ENCODE measurements at regions not wholly inside any gene's neighbourhood (a gene's known extent, or its start where the extent isn't known, plus 50 kb on each side); places are given as distances from the start of the nearest gene placed in this dataset.
"Not testable (repeated sequence)": the region's sequence is repeated elsewhere in the genome, so short reads cannot be mapped to it uniquely, and the experiment has no call there.

DNA sequence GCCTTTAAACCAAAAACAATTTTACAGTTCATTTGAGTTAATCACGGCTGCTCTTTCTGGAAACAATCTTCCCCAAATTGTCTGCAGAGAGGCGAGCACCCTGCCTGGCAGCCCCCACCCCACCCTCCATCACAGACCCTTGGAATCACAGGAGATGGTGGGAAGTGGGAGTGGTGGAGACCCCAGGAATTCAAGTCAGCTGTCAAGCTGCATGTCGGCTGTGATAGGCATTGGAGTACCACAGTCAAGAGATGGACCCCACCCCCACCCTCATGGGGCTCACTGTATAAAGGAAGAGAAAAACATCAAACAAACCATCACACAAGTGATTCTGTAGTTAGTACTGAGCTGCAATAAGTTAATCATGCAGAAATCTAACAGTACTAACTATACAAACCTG is 360.4 kb downstream of the MATN1 start:
- H3K4me1 ChIP-seq (ENCODE audit: control insufficient read depth in 5 of 5, insufficient read depth in 5 of 5, low read length in 5 of 5): no peaks in the 10 kb centered on the region
- H3K36me3 ChIP-seq (ENCODE audit: control insufficient read depth in 4 of 4, insufficient read depth in 4 of 4, low read length in 4 of 4): no peaks in the 10 kb centered on the region
- peaks cover 0 to 2% (median 0%) of the 10 kb centered on the region in 4 donors for H3K9me3 ChIP-seq (ENCODE audit: control insufficient read depth in 4 of 4, insufficient read depth in 3 of 4, low read length in 3 of 4)
- ATAC-seq (ENCODE audit: insufficient read depth, low FRiP score) (no peak), DNase-seq (no peak)
- TF ChIP-seq, protein P1, sequence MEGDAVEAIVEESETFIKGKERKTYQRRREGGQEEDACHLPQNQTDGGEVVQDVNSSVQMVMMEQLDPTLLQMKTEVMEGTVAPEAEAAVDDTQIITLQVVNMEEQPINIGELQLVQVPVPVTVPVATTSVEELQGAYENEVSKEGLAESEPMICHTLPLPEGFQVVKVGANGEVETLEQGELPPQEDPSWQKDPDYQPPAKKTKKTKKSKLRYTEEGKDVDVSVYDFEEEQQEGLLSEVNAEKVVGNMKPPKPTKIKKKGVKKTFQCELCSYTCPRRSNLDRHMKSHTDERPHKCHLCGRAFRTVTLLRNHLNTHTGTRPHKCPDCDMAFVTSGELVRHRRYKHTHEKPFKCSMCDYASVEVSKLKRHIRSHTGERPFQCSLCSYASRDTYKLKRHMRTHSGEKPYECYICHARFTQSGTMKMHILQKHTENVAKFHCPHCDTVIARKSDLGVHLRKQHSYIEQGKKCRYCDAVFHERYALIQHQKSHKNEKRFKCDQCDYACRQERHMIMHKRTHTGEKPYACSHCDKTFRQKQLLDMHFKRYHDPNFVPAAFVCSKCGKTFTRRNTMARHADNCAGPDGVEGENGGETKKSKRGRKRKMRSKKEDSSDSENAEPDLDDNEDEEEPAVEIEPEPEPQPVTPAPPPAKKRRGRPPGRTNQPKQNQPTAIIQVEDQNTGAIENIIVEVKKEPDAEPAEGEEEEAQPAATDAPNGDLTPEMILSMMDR (IDR thresholded peaks at IDR 0.05; ENCODE audit: control extremely low read depth, extremely low read depth): no peak
- H3K27me3 ChIP-seq (ENCODE audit: control insufficient read depth in 3 of 3, insufficient read depth in 3 of 3, low read length in 2 of 3): no peaks in the 10 kb centered on the region
- H3K9ac ChIP-seq (ENCODE audit: insufficient read depth in 1 of 2, low read length in 2 of 2): no peak overlapping the region
- H3K4me3 ChIP-seq: no peak overlapping the region
- no peak overlapping the region for H3K27ac ChIP-seq (ENCODE audit: low read depth in 1 of 2, low read length in 1 of 2)
- 62 to 72% methylated on average over 3 of the region's 3 CpGs for WGBS, 2 donors

DNA sequence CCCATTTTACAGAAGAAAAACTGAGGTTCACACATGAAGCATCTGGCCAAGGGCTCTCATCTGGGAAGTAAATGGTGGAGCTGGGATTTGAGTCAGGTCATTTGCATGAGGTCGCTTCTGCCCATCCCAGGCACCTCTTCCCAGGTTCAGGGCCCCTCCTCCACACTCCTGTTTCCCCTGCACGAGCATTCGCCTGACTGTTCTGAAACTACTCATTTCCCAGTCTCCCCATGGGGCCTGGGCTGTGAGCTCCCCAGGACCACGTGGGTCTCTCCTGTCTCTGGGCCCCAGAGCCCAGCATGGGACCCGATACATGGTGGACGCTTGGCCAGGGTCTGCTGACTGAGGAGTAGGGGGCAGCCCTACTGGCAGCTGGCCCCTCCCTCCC is 360.8 kb downstream of the MATN1 start:
- no peak overlapping the region for H3K9ac ChIP-seq (ENCODE audit: insufficient read depth in 1 of 2, low read length in 2 of 2)
- no peak for DNase-seq
- TF ChIP-seq, protein P1 (IDR thresholded peaks at IDR 0.05; ENCODE audit: control extremely low read depth, extremely low read depth): no peak
- WGBS, 2 donors: 72 to 81% methylated on average over 6 of the region's 6 CpGs
- no peak for ATAC-seq (ENCODE audit: insufficient read depth, low FRiP score)
- no peak overlapping the region for H3K27ac ChIP-seq (ENCODE audit: low read depth in 1 of 2, low read length in 1 of 2)
- peaks cover 0 to 2% (median 0%) of the 10 kb centered on the region in 4 donors for H3K9me3 ChIP-seq (ENCODE audit: control insufficient read depth in 4 of 4, insufficient read depth in 3 of 4, low read length in 3 of 4)
- H3K27me3 ChIP-seq (ENCODE audit: control insufficient read depth in 3 of 3, insufficient read depth in 3 of 3, low read length in 2 of 3): no peaks in the 10 kb centered on the region
- H3K4me3 ChIP-seq: no peak overlapping the region
- H3K36me3 ChIP-seq (ENCODE audit: control insufficient read depth in 4 of 4, insufficient read depth in 4 of 4, low read length in 4 of 4): no peaks in the 10 kb centered on the region
- no peaks in the 10 kb centered on the region for H3K4me1 ChIP-seq (ENCODE audit: control insufficient read depth in 5 of 5, insufficient read depth in 5 of 5, low read length in 5 of 5)

DNA sequence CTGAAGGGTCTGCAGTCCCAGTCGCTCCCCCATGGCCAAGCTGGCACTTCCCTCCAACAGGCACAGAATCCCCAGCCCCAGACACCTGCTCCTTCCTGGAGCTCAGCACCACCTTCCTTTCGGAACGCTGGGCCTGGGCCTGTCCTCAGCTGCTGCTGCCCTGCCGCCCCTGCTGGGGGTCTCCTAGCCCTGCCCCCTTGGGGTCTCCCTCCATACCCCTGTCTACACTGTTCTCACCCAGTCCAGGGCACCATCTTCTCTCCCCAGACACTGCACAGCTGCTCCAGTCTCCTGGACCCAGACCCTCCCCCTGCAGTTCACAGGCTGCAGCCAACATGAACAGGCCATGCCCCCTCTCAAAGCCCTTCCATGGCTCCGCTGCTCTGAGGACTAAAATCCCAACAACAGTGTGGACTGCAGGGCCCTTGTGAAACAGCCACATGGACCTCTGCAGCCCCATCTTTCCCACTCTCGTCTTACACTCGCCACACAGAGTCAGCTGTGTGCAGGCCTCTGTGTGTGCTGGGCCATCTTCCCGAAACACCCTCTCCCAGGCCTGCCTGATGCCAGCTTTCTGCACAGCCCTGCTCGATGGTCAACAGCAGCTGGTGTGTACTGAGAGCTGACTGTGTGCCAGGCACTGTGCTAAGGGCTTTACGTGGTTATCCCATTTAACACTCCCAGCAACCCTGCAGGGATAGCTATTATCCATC is 361.3 kb downstream of the MATN1 start:
- H3K4me3 ChIP-seq; DNase-seq; H3K9ac ChIP-seq (ENCODE audit: insufficient read depth in 1 of 2, low read length in 2 of 2); H3K27ac ChIP-seq (ENCODE audit: low read depth in 1 of 2, low read length in 1 of 2); ATAC-seq (ENCODE audit: insufficient read depth, low FRiP score); H3K4me1 ChIP-seq (ENCODE audit: control insufficient read depth in 5 of 5, insufficient read depth in 5 of 5, low read length in 5 of 5); H3K36me3 ChIP-seq (ENCODE audit: control insufficient read depth in 4 of 4, insufficient read depth in 4 of 4, low read length in 4 of 4); H3K9me3 ChIP-seq (ENCODE audit: control insufficient read depth in 4 of 4, insufficient read depth in 3 of 4, low read length in 3 of 4); H3K27me3 ChIP-seq (ENCODE audit: control insufficient read depth in 3 of 3, insufficient read depth in 3 of 3, low read length in 2 of 3): not testable (repeated sequence)
- WGBS, 2 donors: 73 to 79% methylated on average over 8 to 10 of the region's 10 CpGs

DNA sequence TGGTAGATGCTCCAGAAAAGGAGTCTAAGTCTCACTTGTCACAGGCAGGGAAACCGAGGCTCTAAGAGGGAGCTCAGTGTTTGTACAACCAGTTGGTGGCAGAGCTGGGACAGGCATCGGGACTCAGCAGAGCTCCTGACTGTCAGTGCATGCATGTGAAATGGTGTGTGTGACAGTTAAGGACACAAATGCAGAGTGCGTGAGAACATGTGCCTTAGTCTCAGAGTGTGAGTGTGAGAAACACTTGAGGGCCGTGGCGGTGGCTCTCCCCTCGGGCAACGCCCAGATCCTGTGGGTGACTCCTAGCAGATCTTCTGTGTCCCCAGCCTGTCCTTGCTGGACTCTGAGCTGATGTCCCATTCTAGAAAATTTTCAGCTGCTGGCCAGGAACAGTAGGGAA is 362.6 kb downstream of the MATN1 start:
- 47 to 74% methylated on average over 6 to 7 of the region's 7 CpGs for WGBS, 2 donors
- DNase-seq: no peak
- peaks cover 0 to 2% (median 0%) of the 10 kb centered on the region in 4 donors for H3K9me3 ChIP-seq (ENCODE audit: control insufficient read depth in 4 of 4, insufficient read depth in 3 of 4, low read length in 3 of 4)
- no peaks in the 10 kb centered on the region for H3K27me3 ChIP-seq (ENCODE audit: control insufficient read depth in 3 of 3, insufficient read depth in 3 of 3, low read length in 2 of 3)
- no peak overlapping the region for H3K27ac ChIP-seq (ENCODE audit: low read depth in 1 of 2, low read length in 1 of 2)
- no peaks in the 10 kb centered on the region for H3K36me3 ChIP-seq (ENCODE audit: control insufficient read depth in 4 of 4, insufficient read depth in 4 of 4, low read length in 4 of 4)
- no peak overlapping the region for H3K9ac ChIP-seq (ENCODE audit: insufficient read depth in 1 of 2, low read length in 2 of 2)
- H3K4me3 ChIP-seq: no peak overlapping the region
- no peaks in the 10 kb centered on the region for H3K4me1 ChIP-seq (ENCODE audit: control insufficient read depth in 5 of 5, insufficient read depth in 5 of 5, low read length in 5 of 5)
- ATAC-seq (ENCODE audit: insufficient read depth, low FRiP score): no peak
- TF ChIP-seq, protein P1 (IDR thresholded peaks at IDR 0.05; ENCODE audit: control extremely low read depth, extremely low read depth): no peak
